ENCODE measurements at regions not wholly inside any gene's neighbourhood (a gene's known extent, or its start where the extent isn't known, plus 50 kb on each side); places are given as distances from the start of the nearest gene placed in this dataset.

DNA sequence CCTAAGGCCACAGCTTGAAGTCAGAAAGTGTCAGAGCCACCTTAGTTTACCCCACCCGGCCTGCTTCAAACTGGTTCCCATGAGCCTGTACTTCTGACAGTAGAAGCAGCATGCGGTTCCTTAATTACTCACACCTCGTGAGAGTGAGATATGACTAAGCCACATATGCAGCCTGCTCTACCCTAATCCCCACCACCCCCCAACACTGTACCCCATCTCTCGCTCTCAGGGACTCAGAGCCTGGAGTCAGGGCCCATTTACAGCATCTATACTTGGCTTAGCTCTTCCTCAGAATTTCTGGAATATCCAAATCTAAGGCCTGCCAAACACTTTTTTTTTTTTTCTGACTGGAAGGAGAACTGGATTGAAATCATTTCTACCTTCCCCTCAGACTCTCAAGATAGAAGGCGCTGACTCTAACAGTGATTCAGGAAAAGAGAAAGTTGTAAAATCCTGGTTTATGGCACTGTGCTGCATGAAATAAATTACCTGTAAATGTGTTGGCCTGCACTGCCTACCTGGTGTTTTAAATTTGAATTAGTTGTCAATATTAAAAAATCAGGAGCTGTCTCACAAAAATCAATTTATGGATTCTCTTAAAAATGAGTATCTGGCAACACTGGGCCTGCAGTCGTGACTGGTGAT, 360.0 kb downstream of the RND3 start:
- Histone ChIP-seq H3K9ac (no peak overlapping the region), H3K4me2 (peak overlapping the region in 5 of 11 experiments; percentile 45 to 69 (median 68); a peak in 7 of 22 replicates), H3K36me3 (no peaks in the 10 kb centered on the region; a peak in 1 of 22 replicates), H3K4me1 (peaks cover 6 to 19% (median 15%) of the 10 kb centered on the region in 10 experiments; a peak in 16 of 20 replicates), H3K4me3 (no peak overlapping the region), H3K27me3 (0 out of 22 replicates have a peak, but pooled peaks cover 0 to 4% (median 0%) of the 10 kb centered on the region in 11 experiments), H4K20me1 (no peaks in the 10 kb centered on the region), H3K9me3 (replicated peaks in 1 of 11) (peaks cover 12 to 23% (median 16%) of the 10 kb centered on the region in 11 experiments; a peak in 21 of 22 replicates), H3K27ac (no peak overlapping the region)
- no peak for TF ChIP-seq Cebpa-rat (IDR thresholded peaks at IDR 0.05)

DNA sequence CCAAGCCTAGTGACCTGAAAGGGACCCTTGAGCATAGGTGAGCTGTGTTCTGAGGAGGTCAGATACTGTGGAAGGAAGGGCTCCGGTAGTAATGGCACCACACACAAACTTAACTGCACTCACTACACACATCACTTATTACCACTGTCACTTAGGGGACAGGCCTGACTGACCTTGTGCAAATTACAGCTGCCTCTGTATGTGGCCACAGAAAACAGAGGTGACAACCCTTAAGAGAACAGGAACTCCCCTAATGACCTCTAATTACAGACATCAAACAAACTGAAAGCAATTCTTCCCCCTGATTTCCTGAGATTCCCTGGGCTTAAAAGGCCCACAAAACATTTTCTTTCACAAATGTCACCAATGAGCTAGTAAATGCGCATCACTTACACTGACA, 360.6 kb downstream of the RND3 start:
- Histone ChIP-seq H3K36me3 (no peaks in the 10 kb centered on the region; a peak in 1 of 22 replicates), H3K4me1 (peaks cover 6 to 19% (median 15%) of the 10 kb centered on the region in 10 experiments; a peak in 16 of 20 replicates), H3K9me3 (replicated peaks in 1 of 11) (peaks cover 12 to 23% (median 16%) of the 10 kb centered on the region in 11 experiments; a peak in 21 of 22 replicates), H3K4me2 (peak overlapping the region in 10 of 11 experiments; percentile 8 to 69 (median 49); a peak in 18 of 22 replicates), H4K20me1 (no peaks in the 10 kb centered on the region), H3K4me3 (no peak overlapping the region), H3K9ac (0 out of 22 replicates have a peak overlapping the region, but pooled peaks of 1 of the 11 experiments have one; percentile 1), H3K27ac (no peak overlapping the region; a peak in 1 of 22 replicates), H3K27me3 (0 out of 22 replicates have a peak, but pooled peaks cover 0 to 4% (median 0%) of the 10 kb centered on the region in 11 experiments)
- no peak for TF ChIP-seq Cebpa-rat (IDR thresholded peaks at IDR 0.05)

DNA sequence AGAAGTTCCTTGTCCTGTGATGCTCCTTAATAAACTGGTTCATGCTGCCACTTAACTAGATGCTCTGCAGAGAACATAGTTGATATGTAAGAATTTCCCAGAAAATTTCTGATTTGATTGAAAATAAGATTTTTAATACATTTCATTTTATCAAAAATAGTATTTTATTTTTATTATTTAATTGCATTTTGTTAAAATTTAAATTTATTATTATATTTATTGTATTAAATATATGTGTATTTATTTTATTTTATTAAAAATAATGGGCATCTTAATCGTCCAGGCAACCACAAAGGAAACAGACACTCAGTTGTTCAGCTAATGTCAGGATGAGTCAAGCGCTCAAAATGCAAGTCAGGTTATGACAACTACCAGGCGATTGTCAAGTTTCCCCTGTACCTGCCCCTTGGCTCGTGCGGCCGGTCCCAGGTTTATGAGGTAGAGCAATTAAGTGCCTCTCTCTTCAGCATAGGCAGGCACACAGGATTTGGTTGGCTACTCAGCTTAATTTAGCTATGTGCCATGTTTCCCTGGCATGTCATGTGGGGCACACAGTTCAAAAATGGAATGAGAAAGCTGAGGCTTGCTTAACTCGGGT, 361.2 kb downstream of the RND3 start:
- Histone ChIP-seq H3K27ac (no peak overlapping the region; a peak in 1 of 22 replicates), H4K20me1 (no peaks in the 10 kb centered on the region), H3K9me3 (replicated peaks in 1 of 11) (peaks cover 12 to 23% (median 16%) of the 10 kb centered on the region in 11 experiments; a peak in 21 of 22 replicates), H3K36me3 (no peaks in the 10 kb centered on the region; a peak in 1 of 22 replicates), H3K4me2 (peak overlapping the region; percentile 19 to 69 (median 45); a peak in 20 of 22 replicates), H3K4me3 (no peak overlapping the region), H3K9ac (0 out of 22 replicates have a peak overlapping the region, but pooled peaks of 1 of the 11 experiments have one; percentile 1), H3K27me3 (0 out of 22 replicates have a peak, but pooled peaks cover 0 to 4% (median 0%) of the 10 kb centered on the region in 11 experiments), H3K4me1 (peaks cover 6 to 19% (median 15%) of the 10 kb centered on the region in 10 experiments; a peak in 16 of 20 replicates)
- TF ChIP-seq Cebpa-rat (IDR thresholded peaks at IDR 0.05), result no peak

DNA sequence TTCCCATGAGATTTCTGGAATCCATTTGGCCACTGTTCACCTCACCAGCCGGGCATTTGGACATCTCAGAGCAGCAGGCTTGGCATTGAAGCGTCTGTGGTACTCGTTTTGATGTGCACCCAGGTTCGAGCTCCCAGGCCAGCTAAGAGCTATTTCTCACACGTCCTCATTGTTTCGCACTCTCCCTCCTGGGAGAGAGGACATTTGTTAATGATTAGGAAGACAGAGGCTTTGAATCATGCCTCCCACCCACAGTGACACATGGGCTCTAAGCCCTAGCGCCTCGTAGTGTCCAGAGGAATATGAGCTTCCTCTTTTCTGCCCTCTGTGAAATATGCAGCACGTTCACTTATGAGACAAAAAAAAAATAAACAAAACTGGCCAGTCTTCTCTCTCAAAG, 361.8 kb downstream of the RND3 start:
- peak overlapping the region in 3 of 11 experiments; percentile 19 to 44 (median 24); a peak in 4 of 22 replicates for H3K4me2 ChIP-seq
- H3K36me3 ChIP-seq, result no peaks in the 10 kb centered on the region; a peak in 1 of 22 replicates
- no peak overlapping the region for H3K4me3 ChIP-seq
- 0 out of 22 replicates have a peak, but pooled peaks cover 0 to 4% (median 0%) of the 10 kb centered on the region in 11 experiments for H3K27me3 ChIP-seq
- TF ChIP-seq Cebpa-rat (IDR thresholded peaks at IDR 0.05), result no peak
- H3K4me1 ChIP-seq, result peaks cover 6 to 19% (median 15%) of the 10 kb centered on the region in 10 experiments; a peak in 16 of 20 replicates
- H3K9ac ChIP-seq, result no peak overlapping the region
- peaks cover 12 to 23% (median 16%) of the 10 kb centered on the region in 11 experiments; a peak in 21 of 22 replicates for H3K9me3 ChIP-seq (replicated peaks in 1 of 11)
- no peak overlapping the region for H3K27ac ChIP-seq
- no peaks in the 10 kb centered on the region for H4K20me1 ChIP-seq

DNA sequence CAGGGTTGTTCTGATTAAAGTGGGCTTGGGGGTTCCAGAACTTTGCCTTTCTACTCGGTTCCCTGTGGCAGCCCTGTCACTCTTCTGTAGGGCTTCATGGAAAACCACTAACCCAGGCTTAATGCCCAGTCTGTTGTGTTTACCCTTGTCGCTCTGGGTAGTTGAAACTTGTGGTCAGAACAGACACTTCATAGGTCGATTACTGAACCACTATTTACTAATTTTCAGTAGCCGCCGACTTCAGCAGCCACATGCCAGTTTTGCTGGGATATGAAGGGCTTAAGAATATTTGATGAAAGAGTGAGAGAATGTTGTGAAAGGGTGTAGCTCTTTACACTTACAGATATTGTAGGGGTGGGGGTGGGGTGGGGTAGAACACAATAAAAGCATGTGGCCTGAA, 362.3 kb downstream of the RND3 start:
- H3K27ac ChIP-seq, result no peak overlapping the region
- H3K9ac ChIP-seq, result no peak overlapping the region
- no peak overlapping the region for H3K4me2 ChIP-seq

DNA sequence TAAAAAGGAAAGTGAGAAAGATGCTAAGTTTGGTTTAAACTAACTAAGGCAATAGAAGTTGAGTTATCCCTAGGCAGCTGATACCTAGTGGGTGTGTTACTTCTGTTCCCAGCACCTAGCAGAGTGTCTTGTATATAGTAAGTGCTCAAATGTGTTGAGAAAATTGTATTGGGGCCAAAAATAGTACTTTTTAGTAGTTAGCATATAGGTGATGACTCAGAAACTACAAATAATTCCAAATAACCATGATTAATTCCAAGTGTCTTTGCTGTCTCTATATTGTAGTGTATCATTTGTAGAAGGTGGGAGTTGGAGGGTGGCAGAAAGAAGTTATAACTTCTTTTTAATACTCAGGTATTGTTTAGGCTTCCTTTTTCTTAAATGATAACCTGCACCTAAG, 362.7 kb downstream of the RND3 start:
- Histone ChIP-seq H3K27me3 (0 out of 22 replicates have a peak, but pooled peaks cover 0 to 4% (median 0%) of the 10 kb centered on the region in 11 experiments), H4K20me1 (no peaks in the 10 kb centered on the region), H3K27ac (no peak overlapping the region), H3K4me2 (no peak overlapping the region), H3K4me1 (peaks cover 6 to 19% (median 15%) of the 10 kb centered on the region in 10 experiments; a peak in 16 of 20 replicates), H3K4me3 (no peak overlapping the region), H3K36me3 (no peaks in the 10 kb centered on the region; a peak in 1 of 22 replicates), H3K9ac (no peak overlapping the region), H3K9me3 (replicated peaks in 1 of 11) (peaks cover 12 to 23% (median 16%) of the 10 kb centered on the region in 11 experiments; a peak in 21 of 22 replicates)
- no peak for TF ChIP-seq Cebpa-rat (IDR thresholded peaks at IDR 0.05)

More for the DNA sequence above, 362.3 kb downstream of the RND3 start:
- H3K4me3 ChIP-seq, result no peak overlapping the region
- H4K20me1 ChIP-seq, result no peaks in the 10 kb centered on the region
- H3K36me3 ChIP-seq, result no peaks in the 10 kb centered on the region; a peak in 1 of 22 replicates
- H3K9me3 ChIP-seq (replicated peaks in 1 of 11), result peaks cover 12 to 23% (median 16%) of the 10 kb centered on the region in 11 experiments; a peak in 21 of 22 replicates
- H3K4me1 ChIP-seq, result peaks cover 6 to 19% (median 15%) of the 10 kb centered on the region in 10 experiments; a peak in 16 of 20 replicates
- H3K27me3 ChIP-seq, result 0 out of 22 replicates have a peak, but pooled peaks cover 0 to 4% (median 0%) of the 10 kb centered on the region in 11 experiments
- no peak for TF ChIP-seq Cebpa-rat (IDR thresholded peaks at IDR 0.05)

DNA sequence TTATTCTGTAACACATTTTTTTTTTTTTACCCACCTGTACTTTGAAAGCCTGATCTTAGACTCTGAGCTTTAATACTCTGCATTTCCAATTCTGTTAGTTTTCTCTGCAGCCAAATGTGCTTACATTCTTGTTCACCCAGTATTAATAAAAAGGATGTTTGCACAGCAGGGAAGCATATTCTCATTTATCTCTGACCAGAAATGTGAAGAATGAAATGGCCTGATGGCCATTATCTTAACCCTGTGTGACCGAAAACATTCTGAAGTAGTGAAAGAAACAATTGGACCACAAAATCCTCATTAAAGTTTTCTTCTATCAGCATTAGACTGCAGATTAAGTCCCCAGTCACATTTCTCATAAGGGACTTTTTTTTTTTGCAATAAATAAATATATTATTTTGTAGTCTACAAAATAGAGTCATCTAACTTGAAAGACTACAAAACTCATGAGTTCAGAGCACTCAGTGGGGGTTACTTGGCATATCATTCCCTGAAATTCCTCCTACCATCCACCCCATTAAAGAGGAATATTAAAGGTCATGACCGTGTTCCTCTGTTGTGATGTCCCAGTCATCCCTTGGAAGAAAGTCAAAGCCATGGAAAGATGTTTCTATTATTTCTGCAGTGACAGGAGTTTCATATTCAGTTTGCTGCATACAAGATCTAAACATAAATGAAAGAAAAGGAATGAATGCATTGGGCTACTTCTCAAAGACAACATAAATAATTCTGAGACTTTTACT, 364.4 kb downstream of the RND3 start:
- TF ChIP-seq Cebpa-rat (IDR thresholded peaks at IDR 0.05), result no peak
- Histone ChIP-seq H3K36me3 (no peaks in the 10 kb centered on the region), H4K20me1 (no peaks in the 10 kb centered on the region), H3K9me3 (replicated peaks in 1 of 11) (peaks cover 0 to 10% (median 2%) of the 10 kb centered on the region in 11 experiments; a peak in 10 of 22 replicates), H3K9ac (no peak overlapping the region), H3K27me3 (0 out of 22 replicates have a peak, but pooled peaks cover 0 to 4% (median 0%) of the 10 kb centered on the region in 11 experiments), H3K4me2 (no peak overlapping the region), H3K27ac (no peak overlapping the region), H3K4me3 (no peak overlapping the region), H3K4me1 (peaks cover 6 to 19% (median 15%) of the 10 kb centered on the region in 10 experiments; a peak in 16 of 20 replicates)

DNA sequence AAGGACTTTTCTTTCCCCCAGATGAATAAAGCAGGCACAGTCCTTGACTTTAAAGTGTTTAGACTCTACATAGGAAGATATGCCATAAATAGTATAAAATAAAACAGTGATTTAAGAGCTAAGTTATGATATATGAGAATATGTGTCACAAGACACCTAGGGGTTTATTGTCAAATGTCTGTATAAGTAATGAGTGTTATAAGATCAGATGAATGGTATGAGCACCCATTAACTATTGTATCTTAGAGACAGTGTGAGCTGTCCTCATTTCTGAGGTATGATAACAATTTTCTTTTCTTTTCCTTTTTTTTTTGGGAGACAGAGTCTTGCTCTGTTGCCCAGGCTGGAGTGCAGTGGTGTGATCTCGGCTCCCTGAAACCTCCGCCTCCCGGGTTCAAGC, 365.3 kb downstream of the RND3 start:
- Histone ChIP-seq H3K9me3 (replicated peaks in 1 of 11) (peaks cover 0 to 4% (median 0%) of the 10 kb centered on the region in 11 experiments; a peak in 1 of 22 replicates), H3K27ac (no peak overlapping the region), H3K9ac (no peak overlapping the region), H3K4me2 (no peak overlapping the region), H3K27me3 (0 out of 22 replicates have a peak, but pooled peaks cover 0 to 4% (median 0%) of the 10 kb centered on the region in 11 experiments), H4K20me1 (no peaks in the 10 kb centered on the region), H3K4me3 (no peak overlapping the region), H3K4me1 (peaks cover 6 to 15% (median 12%) of the 10 kb centered on the region in 10 experiments; a peak in 16 of 20 replicates), H3K36me3 (no peaks in the 10 kb centered on the region)
- TF ChIP-seq Cebpa-rat (IDR thresholded peaks at IDR 0.05), result no peak
